ENCODE measurements at regions not wholly inside any gene's neighbourhood (a gene's known extent, or its start where the extent isn't known, plus 50 kb on each side); places are given as distances from the start of the nearest gene placed in this dataset.

DNA sequence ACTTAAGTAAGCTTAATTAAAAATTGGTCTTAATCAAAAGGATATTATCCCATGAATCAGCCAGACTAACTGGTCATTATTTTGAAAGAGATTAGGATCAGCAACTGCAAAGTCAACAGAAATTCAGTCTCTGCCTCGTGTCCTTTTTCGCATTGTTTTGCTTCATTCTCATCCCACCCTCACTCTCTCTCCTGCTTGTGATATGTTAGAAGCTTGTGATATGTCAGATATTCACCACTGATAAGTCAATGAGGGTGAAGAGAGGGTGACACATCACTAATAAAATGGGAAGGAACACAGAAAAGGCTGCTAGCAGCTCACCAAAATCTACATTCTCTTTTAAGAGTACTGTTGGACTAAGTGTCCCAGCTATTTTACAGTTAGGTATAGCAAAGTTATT is 146.1 kb downstream of the SUCNR1 start:
- TF ChIP-seq, protein P1, sequence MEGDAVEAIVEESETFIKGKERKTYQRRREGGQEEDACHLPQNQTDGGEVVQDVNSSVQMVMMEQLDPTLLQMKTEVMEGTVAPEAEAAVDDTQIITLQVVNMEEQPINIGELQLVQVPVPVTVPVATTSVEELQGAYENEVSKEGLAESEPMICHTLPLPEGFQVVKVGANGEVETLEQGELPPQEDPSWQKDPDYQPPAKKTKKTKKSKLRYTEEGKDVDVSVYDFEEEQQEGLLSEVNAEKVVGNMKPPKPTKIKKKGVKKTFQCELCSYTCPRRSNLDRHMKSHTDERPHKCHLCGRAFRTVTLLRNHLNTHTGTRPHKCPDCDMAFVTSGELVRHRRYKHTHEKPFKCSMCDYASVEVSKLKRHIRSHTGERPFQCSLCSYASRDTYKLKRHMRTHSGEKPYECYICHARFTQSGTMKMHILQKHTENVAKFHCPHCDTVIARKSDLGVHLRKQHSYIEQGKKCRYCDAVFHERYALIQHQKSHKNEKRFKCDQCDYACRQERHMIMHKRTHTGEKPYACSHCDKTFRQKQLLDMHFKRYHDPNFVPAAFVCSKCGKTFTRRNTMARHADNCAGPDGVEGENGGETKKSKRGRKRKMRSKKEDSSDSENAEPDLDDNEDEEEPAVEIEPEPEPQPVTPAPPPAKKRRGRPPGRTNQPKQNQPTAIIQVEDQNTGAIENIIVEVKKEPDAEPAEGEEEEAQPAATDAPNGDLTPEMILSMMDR (IDR thresholded peaks at IDR 0.05; ENCODE audit: borderline replicate concordance, insufficient read depth, low read depth, low read length): no peak

GRCh38 chr3:152021951-152022461 is 148.6 kb downstream of the SUCNR1 start:
- H3K4me3 ChIP-seq (ENCODE audit: low read depth, low read length): no peak overlapping the region
- TF ChIP-seq, protein P1 (IDR thresholded peaks at IDR 0.05; ENCODE audit: borderline replicate concordance, insufficient read depth, low read depth, low read length): no peak

More for the DNA sequence above, 146.1 kb downstream of the SUCNR1 start:
- no peak overlapping the region for H3K4me3 ChIP-seq (ENCODE audit: low read depth, low read length)

GRCh38 chr3:152026033-152026556 is 152.7 kb downstream of the SUCNR1 start:
- TF ChIP-seq, protein P1 (IDR thresholded peaks at IDR 0.05; ENCODE audit: borderline replicate concordance, insufficient read depth, low read depth, low read length): no peak

DNA sequence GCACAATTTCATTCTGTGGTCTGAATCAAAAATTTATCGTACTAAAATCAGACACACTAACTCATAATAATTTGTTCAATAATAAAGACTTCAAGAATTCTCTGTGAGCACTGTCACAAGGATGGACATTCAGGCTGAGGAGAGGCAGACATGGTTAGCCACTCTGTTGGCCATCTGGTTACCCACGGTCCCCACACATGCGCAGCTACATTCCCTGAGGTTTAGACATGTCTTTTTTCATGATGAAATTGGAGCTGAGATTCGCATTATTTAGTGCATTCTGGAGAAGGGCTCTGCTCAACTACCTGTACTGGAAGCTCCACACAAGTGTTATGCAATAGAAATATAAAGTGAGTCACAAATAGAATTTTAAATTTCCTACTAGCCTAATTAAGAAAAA is 156.9 kb downstream of the SUCNR1 start:
- no peak overlapping the region for H3K4me3 ChIP-seq (ENCODE audit: low read depth, low read length)

More at GRCh38 chr3:152026033-152026556, 152.7 kb downstream of the SUCNR1 start:
- no peak overlapping the region for H3K4me3 ChIP-seq (ENCODE audit: low read depth, low read length)

DNA sequence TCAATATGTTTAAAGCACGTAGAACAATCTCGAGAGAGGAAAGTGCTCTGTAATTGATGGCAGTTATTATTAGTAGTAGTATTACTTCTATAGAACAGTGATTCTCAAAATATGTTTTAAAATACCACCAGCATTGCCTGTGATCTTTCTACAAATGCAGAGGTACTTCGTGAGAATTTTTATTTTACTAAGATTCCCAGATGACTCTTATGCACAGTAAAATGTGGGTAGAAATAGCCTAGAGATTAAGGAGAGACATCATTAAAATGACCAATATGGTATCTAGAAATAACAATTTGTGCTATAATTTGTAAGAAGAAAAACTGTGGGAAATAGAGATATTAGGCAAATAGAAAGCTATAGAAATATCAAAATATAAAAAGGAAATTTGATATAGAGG is 157.9 kb downstream of the SUCNR1 start:
- TF ChIP-seq, protein P1 (IDR thresholded peaks at IDR 0.05; ENCODE audit: borderline replicate concordance, insufficient read depth, low read depth, low read length): no peak
- H3K4me3 ChIP-seq (ENCODE audit: low read depth, low read length): no peak overlapping the region

More for the DNA sequence above, 156.9 kb downstream of the SUCNR1 start:
- TF ChIP-seq, protein P1 (IDR thresholded peaks at IDR 0.05; ENCODE audit: borderline replicate concordance, insufficient read depth, low read depth, low read length): no peak

GRCh38 chr3:152037297-152037696 is 163.9 kb downstream of the SUCNR1 start:
- no peak overlapping the region for H3K4me3 ChIP-seq (ENCODE audit: low read depth, low read length)

DNA sequence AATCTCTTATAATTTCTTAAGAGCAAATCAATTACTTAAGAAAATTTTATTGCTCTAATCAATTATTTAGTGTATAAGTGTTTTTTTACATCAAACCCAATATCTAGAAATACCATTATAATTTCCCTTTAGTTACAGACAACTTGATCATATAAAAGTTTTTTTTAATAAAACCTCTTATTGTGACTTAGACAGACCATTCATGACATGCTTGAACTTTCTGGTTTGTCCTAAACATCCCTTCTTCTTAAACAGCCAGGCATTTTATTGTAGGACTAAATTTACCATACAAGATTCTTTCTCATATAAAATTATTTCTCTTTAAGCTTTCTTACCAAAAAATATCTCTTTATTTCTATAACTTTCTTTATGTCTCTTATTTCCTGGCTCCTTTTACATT is 164.5 kb downstream of the SUCNR1 start:
- no peak overlapping the region for H3K4me3 ChIP-seq (ENCODE audit: low read depth, low read length)
- TF ChIP-seq, protein P1 (IDR thresholded peaks at IDR 0.05; ENCODE audit: borderline replicate concordance, insufficient read depth, low read depth, low read length): no peak

More at GRCh38 chr3:152037297-152037696, 163.9 kb downstream of the SUCNR1 start:
- TF ChIP-seq, protein P1 (IDR thresholded peaks at IDR 0.05; ENCODE audit: borderline replicate concordance, insufficient read depth, low read depth, low read length): no peak
